GM19455 (cell line): ENCODE measurements at regions not wholly inside any gene's neighbourhood (a gene's known extent, or its start where the extent isn't known, plus 50 kb on each side); places are given as distances from the start of the nearest gene placed in this dataset.

Experiments used
- ATAC-seq: cut with Tn5 transposase; IDR thresholded peaks from one replicate; pipeline ENCODE4 v1.9.1; 2021; ENCODE audit not compliant: unreplicated experiment

GRCh38 chr15:75131269-75131643, 70.4 kb upstream of the C15orf39 start:
- ATAC-seq, result no peak

GRCh38 chr15:75134748-75135147, 66.9 kb upstream of the C15orf39 start:
- no peak for ATAC-seq

GRCh38 chr15:75136118-75136517, 65.6 kb upstream of the C15orf39 start:
- ATAC-seq, result no peak

GRCh38 chr15:75136758-75137157, 64.9 kb upstream of the C15orf39 start:
- no peak for ATAC-seq

- ATAC-seq, result no peak
Measured at GRCh38 chr15:75138016-75138999, 63.4 kb upstream of the C15orf39 start.

GRCh38 chr15:75140080-75140879, 61.4 kb upstream of the C15orf39 start:
- no peak for ATAC-seq

GRCh38 chr15:75142499-75142898, 59.2 kb upstream of the C15orf39 start:
- no peak for ATAC-seq

- no peak for ATAC-seq
Measured at GRCh38 chr15:75143738-75144334, 57.8 kb upstream of the C15orf39 start.

GRCh38 chr15:75145027-75145841, 56.4 kb upstream of the C15orf39 start:
- ATAC-seq, result no peak

- no peak for ATAC-seq
Measured at GRCh38 chr15:75148280-75148679, 53.4 kb upstream of the C15orf39 start.

GRCh38 chr15:75149867-75150709, 51.6 kb upstream of the C15orf39 start:
- ATAC-seq, result no peak

- no peak for ATAC-seq
Measured at GRCh38 chr15:75151214-75152128, 50.2 kb upstream of the C15orf39 start.
